ENCODE measurements at regions not wholly inside any gene's neighbourhood (a gene's known extent, or its start where the extent isn't known, plus 50 kb on each side); places are given as distances from the start of the nearest gene placed in this dataset.

GRCh38 chr4:23981328-23981727 is 91.5 kb upstream of the PPARGC1A start:
- intact Hi-C loops (cut with micrococcal nuclease), result no loop called here
- H3K4me1 Mint-ChIP-seq (ENCODE audit: insufficient read depth, unreplicated experiment), result no peaks in the 10 kb centered on the region
- no peaks in the 10 kb centered on the region for H3K27me3 Mint-ChIP-seq (ENCODE audit: insufficient read depth, unreplicated experiment)
- peak; percentile 5 for DNase-seq (ENCODE audit: unreplicated experiment)
- TF ChIP-seq, protein P1, sequence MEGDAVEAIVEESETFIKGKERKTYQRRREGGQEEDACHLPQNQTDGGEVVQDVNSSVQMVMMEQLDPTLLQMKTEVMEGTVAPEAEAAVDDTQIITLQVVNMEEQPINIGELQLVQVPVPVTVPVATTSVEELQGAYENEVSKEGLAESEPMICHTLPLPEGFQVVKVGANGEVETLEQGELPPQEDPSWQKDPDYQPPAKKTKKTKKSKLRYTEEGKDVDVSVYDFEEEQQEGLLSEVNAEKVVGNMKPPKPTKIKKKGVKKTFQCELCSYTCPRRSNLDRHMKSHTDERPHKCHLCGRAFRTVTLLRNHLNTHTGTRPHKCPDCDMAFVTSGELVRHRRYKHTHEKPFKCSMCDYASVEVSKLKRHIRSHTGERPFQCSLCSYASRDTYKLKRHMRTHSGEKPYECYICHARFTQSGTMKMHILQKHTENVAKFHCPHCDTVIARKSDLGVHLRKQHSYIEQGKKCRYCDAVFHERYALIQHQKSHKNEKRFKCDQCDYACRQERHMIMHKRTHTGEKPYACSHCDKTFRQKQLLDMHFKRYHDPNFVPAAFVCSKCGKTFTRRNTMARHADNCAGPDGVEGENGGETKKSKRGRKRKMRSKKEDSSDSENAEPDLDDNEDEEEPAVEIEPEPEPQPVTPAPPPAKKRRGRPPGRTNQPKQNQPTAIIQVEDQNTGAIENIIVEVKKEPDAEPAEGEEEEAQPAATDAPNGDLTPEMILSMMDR (IDR thresholded peaks at IDR 0.05; ENCODE audit: unreplicated experiment), result no peak
- ChIA-PET CTCF (interaction anchor here (0.7 kb wide), 1 partner anchor 49 kb away, joined by 3 read pairs; no protein-coding TSS in a partner anchor), POLR2A (no interaction called here)
- H3K9me3 Mint-ChIP-seq (ENCODE audit: unreplicated experiment), result no peaks in the 10 kb centered on the region
- H3K4me3 Mint-ChIP-seq (ENCODE audit: unreplicated experiment), result no peak overlapping the region
- H3K27ac Mint-ChIP-seq (ENCODE audit: low read depth, unreplicated experiment), result no peak overlapping the region
- BruUV-seq (replicated peaks), result no TSS peak
- no peaks in the 10 kb centered on the region for H3K36me3 Mint-ChIP-seq (ENCODE audit: insufficient read depth, unreplicated experiment)

DNA sequence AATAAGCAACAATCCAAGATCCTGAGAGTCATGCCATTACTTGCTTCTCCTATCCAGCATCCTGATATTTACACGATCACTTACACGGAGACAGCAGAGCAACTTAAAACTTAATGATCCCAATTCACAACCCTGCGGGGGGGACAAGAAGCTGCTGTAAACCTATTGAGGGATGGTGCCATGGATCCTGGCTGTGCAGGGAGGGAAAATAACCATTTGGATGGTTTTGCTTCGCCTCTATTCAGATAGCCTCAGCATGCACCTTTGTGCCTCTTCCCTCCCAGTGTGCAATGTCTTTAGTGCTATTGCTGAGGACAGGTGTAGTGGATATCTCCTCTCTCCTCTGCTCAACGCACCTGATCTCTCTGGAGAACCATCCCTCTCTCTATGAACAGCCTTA is 89.7 kb upstream of the PPARGC1A start:
- ChIA-PET CTCF (no interaction called here), POLR2A (no interaction called here)
- DNase-seq (ENCODE audit: unreplicated experiment), result no peak
- no TSS peak for BruUV-seq (replicated peaks)
- H3K9me3 Mint-ChIP-seq (ENCODE audit: unreplicated experiment), result no peaks in the 10 kb centered on the region
- H3K4me1 Mint-ChIP-seq (ENCODE audit: insufficient read depth, unreplicated experiment), result no peaks in the 10 kb centered on the region
- H3K4me3 Mint-ChIP-seq (ENCODE audit: unreplicated experiment), result no peak overlapping the region
- H3K36me3 Mint-ChIP-seq (ENCODE audit: insufficient read depth, unreplicated experiment), result no peaks in the 10 kb centered on the region
- no peak overlapping the region for H3K27ac Mint-ChIP-seq (ENCODE audit: low read depth, unreplicated experiment)
- intact Hi-C loops (cut with micrococcal nuclease), result no loop called here
- TF ChIP-seq, protein P1 (IDR thresholded peaks at IDR 0.05; ENCODE audit: unreplicated experiment), result no peak
- no peaks in the 10 kb centered on the region for H3K27me3 Mint-ChIP-seq (ENCODE audit: insufficient read depth, unreplicated experiment)

- ChIA-PET CTCF (interaction anchor here (0.8 to 1.3 kb wide), 2 partner anchors 45 to 96 kb away, joined by 3 read pairs; no protein-coding TSS in a partner anchor), POLR2A (interaction anchor here (1.5 kb wide), 1 partner anchor 23 kb away, joined by 4 read pairs; no protein-coding TSS in a partner anchor)
- no TSS peak for BruUV-seq (replicated peaks)
- TF ChIP-seq, protein P1 (IDR thresholded peaks at IDR 0.05; ENCODE audit: unreplicated experiment), result no peak
- DNase-seq (ENCODE audit: unreplicated experiment), result no peak
- Mint-ChIP-seq H3K4me3 (ENCODE audit: unreplicated experiment) (no peak overlapping the region), H3K4me1 (ENCODE audit: insufficient read depth, unreplicated experiment) (no peaks in the 10 kb centered on the region), H3K36me3 (ENCODE audit: insufficient read depth, unreplicated experiment) (no peaks in the 10 kb centered on the region), H3K9me3 (ENCODE audit: unreplicated experiment) (no peaks in the 10 kb centered on the region), H3K27ac (ENCODE audit: low read depth, unreplicated experiment) (no peak overlapping the region), H3K27me3 (ENCODE audit: insufficient read depth, unreplicated experiment) (no peaks in the 10 kb centered on the region)
- intact Hi-C loops (cut with micrococcal nuclease), result no loop called here
Measured at GRCh38 chr4:23978002-23978401, 88.2 kb upstream of the PPARGC1A start.

DNA sequence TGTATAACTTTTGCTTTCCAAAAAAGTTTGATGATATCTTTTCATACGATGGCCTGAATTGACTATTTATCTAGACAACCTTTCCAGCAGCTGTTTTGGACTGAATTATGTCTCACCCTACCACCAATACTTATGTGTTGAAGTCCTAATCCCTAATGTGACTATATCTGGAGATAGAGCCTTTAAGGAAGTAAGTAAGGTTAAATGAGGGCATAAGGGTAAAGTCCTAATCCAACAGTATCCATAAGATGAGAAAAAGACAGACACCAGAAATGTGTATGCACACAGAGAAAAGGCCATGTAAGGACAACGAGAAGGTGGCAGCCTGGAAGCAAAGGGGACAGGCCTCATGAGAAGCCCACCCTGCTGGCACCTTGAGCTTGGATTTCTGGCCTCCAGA is 86.6 kb upstream of the PPARGC1A start:
- H3K36me3 Mint-ChIP-seq (ENCODE audit: insufficient read depth, unreplicated experiment), result no peaks in the 10 kb centered on the region
- no peaks in the 10 kb centered on the region for H3K4me1 Mint-ChIP-seq (ENCODE audit: insufficient read depth, unreplicated experiment)
- CTCF ChIA-PET, result no interaction called here
- POLR2A ChIA-PET, result interaction anchor here (0.5 kb wide), 1 partner anchor 608 kb away, joined by 3 read pairs; the partner anchor contains the start of gene DHX15
- H3K4me3 Mint-ChIP-seq (ENCODE audit: unreplicated experiment), result no peak overlapping the region
- TF ChIP-seq, protein P1 (IDR thresholded peaks at IDR 0.05; ENCODE audit: unreplicated experiment), result no peak
- no peak overlapping the region for H3K27ac Mint-ChIP-seq (ENCODE audit: low read depth, unreplicated experiment)
- intact Hi-C loops (cut with micrococcal nuclease), result no loop called here
- DNase-seq (ENCODE audit: unreplicated experiment), result no peak
- BruUV-seq (replicated peaks), result no TSS peak
- no peaks in the 10 kb centered on the region for H3K9me3 Mint-ChIP-seq (ENCODE audit: unreplicated experiment)
- no peaks in the 10 kb centered on the region for H3K27me3 Mint-ChIP-seq (ENCODE audit: insufficient read depth, unreplicated experiment)
